Cardiac muscle cell (in vitro differentiated cells and primary cell): ENCODE measurements at regions not wholly inside any gene's neighbourhood (a gene's known extent, or its start where the extent isn't known, plus 50 kb on each side); places are given as distances from the start of the nearest gene placed in this dataset.

Source experiments
- DNase-seq, 2 donors: peaks; one replicate each; pipeline versions ENCODE4 v3.0.0 to v3.0.0-alpha.2; 2010 to 2017; ENCODE audit warnings: low read depth in 1 of 2, low spot score in 1 of 2
- H3K27ac ChIP-seq: fragments of 200-600 bp; sonication (generic); 2 replicates; pipeline ENCODE4 v1.5.1; 2016
- H3K27me3 ChIP-seq: fragments of 200-600 bp; sonication (generic); 2 replicates; pipeline ENCODE4 v1.6.0; 2016; ENCODE audit warnings: control low read depth
- H3K36me3 ChIP-seq: fragments of 200-600 bp; sonication (generic); 2 replicates; pipeline ENCODE4 v1.5.1; 2016; ENCODE audit warnings: control low read depth
- H3K4me1 ChIP-seq: fragments of 200-600 bp; sonication (generic); 2 replicates; pipeline ENCODE4 v1.8.1; 2017; ENCODE audit warnings: low read depth, mild to moderate bottlenecking, mixed run types
- H3K4me3 ChIP-seq: fragments of 200-600 bp; sonication (generic); 2 replicates; pipeline ENCODE4 v1.5.1; 2016; ENCODE audit warnings: mild to moderate bottlenecking
- H3K9me3 ChIP-seq: fragments of 200-600 bp; sonication (generic); 2 replicates; pipeline ENCODE4 v1.5.1; 2017; ENCODE audit warnings: low read depth, mild to moderate bottlenecking, control low read depth
- TF ChIP-seq, protein P1 (sequence below): IDR thresholded peaks from 2 replicates; pipeline ENCODE4 v1.5.1; 2012; ENCODE audit warnings: low read depth, mild to moderate bottlenecking, low read length

DNA sequence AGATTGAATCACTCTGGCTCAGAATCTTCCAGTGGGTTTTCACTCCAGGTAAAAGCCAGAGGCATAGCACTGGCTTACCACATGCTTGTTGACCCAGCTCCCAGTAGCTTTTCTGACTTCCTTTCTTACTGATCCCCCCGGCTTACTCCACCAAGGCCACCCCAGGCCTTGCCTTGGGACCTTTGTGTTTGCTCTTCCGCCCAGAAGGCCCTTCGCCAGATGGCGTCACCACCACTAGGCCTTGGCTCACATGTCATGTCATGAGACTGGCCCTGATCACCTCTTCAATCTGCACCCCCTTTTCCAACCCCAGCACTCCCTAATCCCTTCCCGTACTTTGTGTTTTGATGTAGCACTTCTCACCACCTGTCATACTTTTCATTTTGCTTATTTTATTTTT, 98.5 kb upstream of the UMPS start:
- H3K9me3 ChIP-seq = no peaks in the 10 kb centered on the region

DNA sequence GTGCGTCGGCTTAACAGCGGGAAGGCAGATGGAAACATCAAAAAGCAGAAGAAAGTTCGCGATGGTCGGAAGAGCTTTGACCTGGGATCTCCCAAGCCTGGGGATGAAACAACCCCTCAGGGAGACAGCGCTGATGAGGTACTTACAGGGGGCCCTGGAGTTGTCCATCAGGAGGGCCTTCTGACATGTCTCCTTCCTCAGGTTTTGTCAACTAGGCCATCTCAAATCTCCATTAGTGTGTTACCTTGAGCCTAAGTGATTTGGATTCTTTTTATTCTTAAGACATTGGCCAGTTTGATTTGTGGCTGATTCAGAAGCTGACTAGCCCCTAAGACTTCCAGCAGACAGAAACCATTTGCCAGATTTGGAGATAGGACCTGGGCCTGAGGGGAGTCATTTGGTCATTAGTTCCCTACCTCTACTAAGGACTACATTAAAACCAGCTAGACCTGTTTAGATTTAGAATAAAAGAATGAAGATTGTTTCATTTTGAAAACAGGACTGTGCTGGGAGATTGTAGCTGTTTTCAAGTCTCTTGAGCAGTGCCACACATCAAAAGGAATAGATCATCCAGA, 97.6 kb upstream of the UMPS start:
- DNase-seq = no peak
- Histone ChIP-seq H3K4me3 (no peak overlapping the region), H3K27ac (peak overlapping the region; percentile 8), H3K4me1 (peaks cover 48% of the 10 kb centered on the region), H3K27me3 (no peaks in the 10 kb centered on the region), H3K9me3 (no peaks in the 10 kb centered on the region), H3K36me3 (no peaks in the 10 kb centered on the region)
- TF ChIP-seq, protein P1, sequence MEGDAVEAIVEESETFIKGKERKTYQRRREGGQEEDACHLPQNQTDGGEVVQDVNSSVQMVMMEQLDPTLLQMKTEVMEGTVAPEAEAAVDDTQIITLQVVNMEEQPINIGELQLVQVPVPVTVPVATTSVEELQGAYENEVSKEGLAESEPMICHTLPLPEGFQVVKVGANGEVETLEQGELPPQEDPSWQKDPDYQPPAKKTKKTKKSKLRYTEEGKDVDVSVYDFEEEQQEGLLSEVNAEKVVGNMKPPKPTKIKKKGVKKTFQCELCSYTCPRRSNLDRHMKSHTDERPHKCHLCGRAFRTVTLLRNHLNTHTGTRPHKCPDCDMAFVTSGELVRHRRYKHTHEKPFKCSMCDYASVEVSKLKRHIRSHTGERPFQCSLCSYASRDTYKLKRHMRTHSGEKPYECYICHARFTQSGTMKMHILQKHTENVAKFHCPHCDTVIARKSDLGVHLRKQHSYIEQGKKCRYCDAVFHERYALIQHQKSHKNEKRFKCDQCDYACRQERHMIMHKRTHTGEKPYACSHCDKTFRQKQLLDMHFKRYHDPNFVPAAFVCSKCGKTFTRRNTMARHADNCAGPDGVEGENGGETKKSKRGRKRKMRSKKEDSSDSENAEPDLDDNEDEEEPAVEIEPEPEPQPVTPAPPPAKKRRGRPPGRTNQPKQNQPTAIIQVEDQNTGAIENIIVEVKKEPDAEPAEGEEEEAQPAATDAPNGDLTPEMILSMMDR = no peak

More for the DNA sequence above, 98.5 kb upstream of the UMPS start:
- Histone ChIP-seq H3K27me3 (no peaks in the 10 kb centered on the region), H3K4me3 (no peak overlapping the region), H3K27ac (no peak overlapping the region), H3K4me1 (peaks cover 51% of the 10 kb centered on the region), H3K36me3 (no peaks in the 10 kb centered on the region)
- DNase-seq = no peak
- TF ChIP-seq, protein P1 = no peak

- no peak overlapping the region for H3K27ac ChIP-seq
- no peaks in the 10 kb centered on the region for H3K9me3 ChIP-seq
- peaks cover 46% of the 10 kb centered on the region for H3K4me1 ChIP-seq
- no peaks in the 10 kb centered on the region for H3K27me3 ChIP-seq
- no peak for DNase-seq
- TF ChIP-seq, protein P1 = no peak
- H3K36me3 ChIP-seq = no peaks in the 10 kb centered on the region
- no peak overlapping the region for H3K4me3 ChIP-seq
Measured at GRCh38 chr3:124633524-124633923, 96.7 kb upstream of the UMPS start.

DNA sequence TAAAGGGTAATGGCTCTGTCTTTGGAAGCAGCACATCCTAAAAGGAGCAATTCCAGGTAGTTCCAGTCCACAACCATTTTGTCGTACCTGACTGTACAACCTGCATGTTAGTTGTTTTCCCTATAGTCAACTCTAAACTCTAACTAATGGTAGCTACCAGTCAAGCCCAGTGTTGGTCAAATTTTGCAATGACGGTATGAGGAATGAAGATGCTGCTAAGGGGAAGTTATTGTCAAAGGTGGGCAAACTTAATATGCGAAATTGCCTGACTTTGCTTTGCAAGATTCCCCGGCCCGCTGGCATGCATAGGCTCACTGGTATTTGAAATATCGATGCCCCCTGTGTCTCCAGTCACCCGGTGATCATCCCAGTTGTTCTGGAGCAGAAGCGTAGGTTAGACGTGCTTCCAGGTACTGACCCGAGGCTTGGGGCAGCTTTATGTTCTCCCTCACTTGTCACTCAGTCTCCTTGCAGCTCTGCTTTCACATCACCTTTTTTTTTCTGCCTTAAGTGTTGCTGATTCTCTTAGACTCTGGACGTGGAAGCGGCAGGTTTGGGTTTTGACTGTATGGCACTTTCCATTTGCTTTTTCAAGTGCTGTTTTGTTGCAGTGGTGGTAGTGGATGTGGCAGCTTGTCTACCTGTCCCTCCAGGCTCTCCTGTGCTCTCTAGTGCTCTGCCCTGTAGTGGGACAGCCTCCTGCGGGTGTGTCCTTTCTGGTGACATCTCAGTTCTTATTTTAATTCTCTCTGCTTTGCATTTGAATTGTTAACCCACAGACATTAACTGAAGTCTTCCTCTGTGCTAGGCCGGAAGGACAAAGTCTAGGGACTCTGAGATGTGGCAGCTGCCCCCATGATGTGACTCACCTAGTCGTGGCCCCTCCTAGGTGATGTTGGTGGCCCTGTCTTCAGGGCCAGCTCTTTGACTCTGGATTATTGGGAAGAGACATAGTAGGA, 95.8 kb upstream of the UMPS start:
- TF ChIP-seq, protein P1 = no peak

DNA sequence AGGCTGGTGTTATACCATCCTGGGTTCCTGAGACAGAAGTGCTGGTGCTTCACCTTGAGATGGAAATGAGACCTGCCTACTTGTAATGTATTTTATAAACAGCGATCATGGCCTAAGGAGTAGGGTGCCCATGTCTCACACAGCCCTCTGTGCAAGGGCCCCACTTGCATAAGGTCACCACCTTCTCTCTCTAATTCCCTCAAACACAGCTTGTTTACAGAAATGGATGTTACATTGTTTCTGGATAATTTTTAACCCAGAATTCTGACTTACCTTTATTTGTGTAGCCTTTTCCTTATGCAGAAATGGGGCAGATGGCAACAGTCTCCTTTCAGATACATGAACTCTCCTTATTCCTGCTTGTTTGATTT, 95.1 kb upstream of the UMPS start:
- Histone ChIP-seq H3K4me3 (no peak overlapping the region), H3K36me3 (no peaks in the 10 kb centered on the region), H3K27me3 (no peaks in the 10 kb centered on the region), H3K9me3 (no peaks in the 10 kb centered on the region), H3K4me1 (peaks cover 41% of the 10 kb centered on the region), H3K27ac (peak overlapping the region; percentile 12)
- DNase-seq = no peak
- TF ChIP-seq, protein P1 = no peak

More for the DNA sequence above, 95.8 kb upstream of the UMPS start:
- Histone ChIP-seq H3K27ac (peak overlapping the region; percentile 1), H3K27me3 (no peaks in the 10 kb centered on the region), H3K4me1 (peaks cover 39% of the 10 kb centered on the region), H3K36me3 (no peaks in the 10 kb centered on the region), H3K4me3 (no peak overlapping the region), H3K9me3 (no peaks in the 10 kb centered on the region)
- DNase-seq = no peak
